ENCODE measurements at regions not wholly inside any gene's neighbourhood (a gene's known extent, or its start where the extent isn't known, plus 50 kb on each side); places are given as distances from the start of the nearest gene placed in this dataset.

GRCh38 chr12:27852742-27853141, 72.7 kb upstream of the MANSC4 start:
- intact Hi-C loops (cut with DNase I) = no loop called here
- Histone ChIP-seq H3K27me3 (no peaks in the 10 kb centered on the region), H3K27ac (no peak overlapping the region), H3K36me3 (no peaks in the 10 kb centered on the region), H3K9me3 (peaks cover 0 to 25% (median 4%) of the 10 kb centered on the region in 11 donors), H3K4me3 (no peak overlapping the region), H3K4me1 (no peaks in the 10 kb centered on the region)
- no peak for TF ChIP-seq CTCF (IDR thresholded peaks at IDR 0.05)
- ATAC-seq (no peak), DNase-seq (no peak)
- 85 to 86% methylated on average over 3 of the region's 3 CpGs for WGBS, 2 donors

Measured in heart right ventricle (tissue), 16 donors.